Erythroblast (primary cell): ENCODE measurements at regions not wholly inside any gene's neighbourhood (a gene's known extent, or its start where the extent isn't known, plus 50 kb on each side); places are given as distances from the start of the nearest gene placed in this dataset.

Experiments
- DNase-seq, 2 experiments: peaks; one replicate each; lab custom pipeline; 2025; lab: John Stamatoyannopoulos, UW
- GATA1 ChIP-seq: IDR thresholded peaks from 2 replicates; pipeline ENCODE4 v1.6.1; 2011; ENCODE audit warnings: low read depth, mild to moderate bottlenecking, control low read depth, low read length, moderate library complexity
- POLR2A ChIP-seq: IDR thresholded peaks from 2 replicates; pipeline ENCODE4 v1.6.1; 2011; ENCODE audit warnings: mild to moderate bottlenecking, low read length

- peak; percentile 53 to 59 for DNase-seq
- TF ChIP-seq GATA1, result no peak
Observed at GRCh38 chr3:87175732-87176131, 51.4 kb upstream of the CHMP2B start.

- DNase-seq, result peak; percentile 8 to 22
- TF ChIP-seq POLR2A (no peak), GATA1 (no peak)
Observed at GRCh38 chr3:87173776-87174175, 53.3 kb upstream of the CHMP2B start.

- TF ChIP-seq POLR2A (no peak), GATA1 (no peak)
- no peak for DNase-seq
Observed at GRCh38 chr3:87173071-87173470, 54.0 kb upstream of the CHMP2B start.

- peak; percentile 54 to 73 for DNase-seq
- no peak for TF ChIP-seq POLR2A
- no peak for TF ChIP-seq GATA1
Observed at GRCh38 chr3:87167628-87168456, 59.3 kb upstream of the CHMP2B start.

DNA sequence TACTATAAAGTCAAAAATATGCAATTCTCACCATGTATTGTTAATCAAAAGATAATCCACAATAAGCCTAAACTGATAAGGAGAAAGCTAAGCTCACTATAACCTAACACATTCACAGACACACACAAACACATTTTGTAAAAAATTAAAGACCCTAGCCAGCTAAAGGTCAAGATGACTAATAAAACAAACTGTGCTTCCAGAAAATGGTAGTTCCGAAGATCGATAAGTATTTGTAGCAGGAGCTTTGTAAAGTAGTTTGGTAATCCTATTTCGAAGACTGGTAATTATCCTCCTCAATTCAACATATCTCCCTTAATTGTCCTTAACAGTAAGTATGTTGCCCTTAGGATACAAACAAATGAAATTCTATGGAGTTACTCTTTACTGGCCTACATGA, 62.9 kb upstream of the CHMP2B start:
- no peak for TF ChIP-seq POLR2A
- TF ChIP-seq GATA1, result no peak
- DNase-seq, result no peak

DNA sequence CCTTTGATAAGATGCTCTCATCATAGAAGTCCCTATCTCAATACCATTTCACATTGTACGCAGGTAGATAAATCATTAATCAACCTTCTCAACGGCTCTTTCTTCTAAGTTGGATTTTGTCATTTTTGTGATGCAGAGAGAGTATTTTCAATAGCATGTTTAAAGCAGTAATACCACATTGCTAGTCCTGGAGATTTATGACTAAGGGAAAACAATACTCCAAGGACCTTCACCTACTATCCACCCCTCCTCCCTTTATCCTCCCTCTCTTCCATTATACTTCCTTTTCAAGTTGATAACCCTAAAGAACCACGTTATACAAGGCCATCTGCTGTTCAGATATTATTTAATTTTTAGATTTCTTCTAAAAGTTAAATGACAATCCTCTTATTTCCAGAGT, 65.3 kb upstream of the CHMP2B start:
- TF ChIP-seq GATA1 (no peak), POLR2A (no peak)
- DNase-seq, result no peak

DNA sequence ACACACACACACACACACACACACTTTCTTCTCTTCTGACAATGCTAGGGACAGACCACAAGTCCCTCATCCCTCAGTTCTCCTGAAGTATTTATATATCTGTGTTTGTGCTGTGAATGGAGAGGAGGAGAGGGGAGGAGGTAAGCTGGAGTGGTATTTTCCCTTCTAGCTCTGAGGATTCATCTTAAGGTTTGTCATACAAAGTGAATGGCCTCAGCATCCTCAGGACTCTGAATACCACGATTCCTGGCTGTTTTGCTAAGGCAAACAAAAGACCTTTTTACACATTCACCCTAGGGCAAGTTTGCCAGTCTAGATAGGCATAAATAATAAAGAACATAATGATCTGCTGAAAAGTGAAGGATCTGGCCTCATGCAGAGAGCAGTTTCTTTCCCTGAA, 65.7 kb upstream of the CHMP2B start:
- DNase-seq, result no peak

DNA sequence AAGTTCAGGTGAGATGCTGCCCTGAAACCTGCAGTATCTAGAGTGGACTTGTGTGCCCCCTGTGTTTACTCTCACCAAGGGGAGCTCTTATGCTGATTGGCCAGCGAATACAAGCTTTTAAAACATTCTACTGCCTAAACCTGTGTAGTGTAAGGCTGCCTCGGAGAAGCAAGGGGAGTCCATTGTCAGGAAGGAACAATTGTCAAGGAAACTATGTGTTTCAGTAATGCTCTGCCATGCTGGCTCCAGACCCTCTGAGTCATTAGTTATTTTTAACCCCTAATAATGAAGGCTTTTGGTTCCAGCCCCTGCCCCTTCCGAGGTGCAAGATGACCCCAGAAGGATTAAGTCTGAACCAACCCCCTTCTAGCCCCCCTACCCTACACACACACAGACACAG, 66.1 kb upstream of the CHMP2B start:
- no peak for DNase-seq
- no peak for TF ChIP-seq POLR2A
- no peak for TF ChIP-seq GATA1

More for the DNA sequence above, 65.7 kb upstream of the CHMP2B start:
- TF ChIP-seq POLR2A (no peak), GATA1 (no peak)

- no peak for TF ChIP-seq GATA1
- TF ChIP-seq POLR2A, result no peak
- DNase-seq, result no peak
Observed at GRCh38 chr3:87158823-87159222, 68.3 kb upstream of the CHMP2B start.

- no peak for DNase-seq
- TF ChIP-seq GATA1 (no peak), POLR2A (no peak)
Observed at GRCh38 chr3:87148020-87148419, 79.1 kb upstream of the CHMP2B start.

GRCh38 chr3:87147562-87147961, 79.5 kb upstream of the CHMP2B start:
- TF ChIP-seq POLR2A (no peak), GATA1 (no peak)
- no peak for DNase-seq

GRCh38 chr3:87145553-87145952, 81.6 kb upstream of the CHMP2B start:
- peak; percentile 42 to 58 for DNase-seq
- TF ChIP-seq POLR2A (no peak), GATA1 (no peak)

- no peak for TF ChIP-seq POLR2A
- TF ChIP-seq GATA1, result no peak
Observed at GRCh38 chr3:87136066-87136596, 91.0 kb upstream of the CHMP2B start.

DNA sequence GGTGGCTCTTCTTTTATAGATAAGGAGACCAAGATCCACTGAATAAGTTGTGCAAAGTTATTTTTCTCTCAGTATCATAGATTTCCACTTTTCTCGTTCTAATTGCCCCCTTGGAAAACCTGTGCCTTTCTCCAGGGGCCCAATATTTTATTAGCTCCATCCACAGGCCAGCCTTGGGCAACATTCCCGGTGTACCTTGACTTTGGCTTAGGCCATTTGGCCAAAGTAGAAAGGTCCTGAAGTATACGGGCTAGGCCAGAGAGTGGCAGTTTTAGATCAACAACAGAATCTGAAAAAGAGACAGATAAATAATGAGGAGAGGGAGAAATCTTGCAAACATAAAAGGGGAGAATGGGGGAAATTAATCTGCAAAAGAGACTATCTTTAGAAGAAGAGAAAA, 91.7 kb upstream of the CHMP2B start:
- no peak for DNase-seq
- TF ChIP-seq GATA1 (no peak), POLR2A (no peak)

More at GRCh38 chr3:87136066-87136596, 91.0 kb upstream of the CHMP2B start:
- no peak for DNase-seq
